Neutrophil (primary cell): ENCODE measurements at regions not wholly inside any gene's neighbourhood (a gene's known extent, or its start where the extent isn't known, plus 50 kb on each side); places are given as distances from the start of the nearest gene placed in this dataset.

ENCODE experiments used
- H3K27ac ChIP-seq: fragments of 200-600 bp; sonication (generic); 2 replicates; pipeline ENCODE4 v1.5.1; 2016; ENCODE audit warnings: mild to moderate bottlenecking, moderate library complexity
- H3K27me3 ChIP-seq: fragments of 200-600 bp; sonication (generic); 2 replicates; pipeline ENCODE4 v1.6.0; 2016; ENCODE audit warnings: mild to moderate bottlenecking
- H3K36me3 ChIP-seq: fragments of 200-600 bp; sonication (generic); 2 replicates; pipeline ENCODE4 v1.5.1; 2017
- H3K4me1 ChIP-seq, 2 experiments: fragments of 200-600 bp in 1 of 2; sonication (generic) in 1 of 2; 1 replicate in 1 of 2; 2 replicates in 1 of 2; pipeline versions ENCODE4 v1.5.1 to v1.6.1; 2013 to 2016; ENCODE audit warnings: low read depth in 1 of 2, low read length in 1 of 2, mild to moderate bottlenecking in 1 of 2, moderate library complexity in 1 of 2; ENCODE audit not compliant: control insufficient read depth in 1 of 2, insufficient read depth in 1 of 2
- H3K4me3 ChIP-seq, 2 experiments: fragments of 200-600 bp in 1 of 2; sonication (generic) in 1 of 2; 1 replicate in 1 of 2; 2 replicates in 1 of 2; pipeline ENCODE4 v1.5.1; 2013 to 2016; ENCODE audit warnings: low read depth in 1 of 2, low read length in 1 of 2, mild to moderate bottlenecking in 1 of 2, moderate library complexity in 1 of 2
- H3K9me3 ChIP-seq: fragments of 200-600 bp; sonication (generic); 2 replicates; pipeline ENCODE4 v1.5.1; 2016
- TF ChIP-seq, protein P1 (sequence below): fragments of 200-600 bp; sonication (generic); IDR thresholded peaks from 2 replicates; pipeline ENCODE4 v1.5.1; 2016; ENCODE audit warnings: antibody characterized with exemption

- Histone ChIP-seq H3K27ac (no peak overlapping the region), H3K36me3 (no peaks in the 10 kb centered on the region), H3K4me3 (no peak overlapping the region), H3K9me3 (no peaks in the 10 kb centered on the region), H3K27me3 (no peaks in the 10 kb centered on the region), H3K4me1 (peaks cover 20 to 25% of the 10 kb centered on the region in 2 experiments)
- TF ChIP-seq, protein P1, sequence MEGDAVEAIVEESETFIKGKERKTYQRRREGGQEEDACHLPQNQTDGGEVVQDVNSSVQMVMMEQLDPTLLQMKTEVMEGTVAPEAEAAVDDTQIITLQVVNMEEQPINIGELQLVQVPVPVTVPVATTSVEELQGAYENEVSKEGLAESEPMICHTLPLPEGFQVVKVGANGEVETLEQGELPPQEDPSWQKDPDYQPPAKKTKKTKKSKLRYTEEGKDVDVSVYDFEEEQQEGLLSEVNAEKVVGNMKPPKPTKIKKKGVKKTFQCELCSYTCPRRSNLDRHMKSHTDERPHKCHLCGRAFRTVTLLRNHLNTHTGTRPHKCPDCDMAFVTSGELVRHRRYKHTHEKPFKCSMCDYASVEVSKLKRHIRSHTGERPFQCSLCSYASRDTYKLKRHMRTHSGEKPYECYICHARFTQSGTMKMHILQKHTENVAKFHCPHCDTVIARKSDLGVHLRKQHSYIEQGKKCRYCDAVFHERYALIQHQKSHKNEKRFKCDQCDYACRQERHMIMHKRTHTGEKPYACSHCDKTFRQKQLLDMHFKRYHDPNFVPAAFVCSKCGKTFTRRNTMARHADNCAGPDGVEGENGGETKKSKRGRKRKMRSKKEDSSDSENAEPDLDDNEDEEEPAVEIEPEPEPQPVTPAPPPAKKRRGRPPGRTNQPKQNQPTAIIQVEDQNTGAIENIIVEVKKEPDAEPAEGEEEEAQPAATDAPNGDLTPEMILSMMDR, result no peak
Observed at GRCh38 chr6:6841571-6841970, 253.1 kb downstream of the LY86 start.

DNA sequence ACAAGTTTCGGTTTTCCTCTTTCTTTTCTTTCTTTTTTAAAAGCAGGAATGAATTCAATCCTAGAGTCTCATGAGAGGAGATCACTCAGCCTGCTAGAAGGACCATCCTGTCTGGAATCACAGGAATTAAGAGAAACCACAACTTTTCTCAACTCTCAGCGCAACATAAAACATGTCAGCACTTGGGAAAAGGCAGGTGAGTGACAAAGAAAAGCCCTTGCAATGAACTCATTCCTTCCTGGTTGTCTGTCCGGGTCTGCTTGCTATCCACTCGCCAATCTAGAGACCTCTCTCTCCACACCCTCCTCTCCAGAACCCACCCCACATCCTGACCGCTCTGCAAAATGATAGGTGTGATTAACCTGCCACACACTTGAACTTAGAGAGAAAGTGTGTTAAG lies 253.8 kb downstream of the LY86 start:
- Histone ChIP-seq H3K27me3 (no peaks in the 10 kb centered on the region), H3K4me3 (no peak overlapping the region), H3K36me3 (no peaks in the 10 kb centered on the region), H3K27ac (no peak overlapping the region), H3K9me3 (no peaks in the 10 kb centered on the region), H3K4me1 (peaks cover 20 to 25% of the 10 kb centered on the region in 2 experiments)
- TF ChIP-seq, protein P1, result no peak

DNA sequence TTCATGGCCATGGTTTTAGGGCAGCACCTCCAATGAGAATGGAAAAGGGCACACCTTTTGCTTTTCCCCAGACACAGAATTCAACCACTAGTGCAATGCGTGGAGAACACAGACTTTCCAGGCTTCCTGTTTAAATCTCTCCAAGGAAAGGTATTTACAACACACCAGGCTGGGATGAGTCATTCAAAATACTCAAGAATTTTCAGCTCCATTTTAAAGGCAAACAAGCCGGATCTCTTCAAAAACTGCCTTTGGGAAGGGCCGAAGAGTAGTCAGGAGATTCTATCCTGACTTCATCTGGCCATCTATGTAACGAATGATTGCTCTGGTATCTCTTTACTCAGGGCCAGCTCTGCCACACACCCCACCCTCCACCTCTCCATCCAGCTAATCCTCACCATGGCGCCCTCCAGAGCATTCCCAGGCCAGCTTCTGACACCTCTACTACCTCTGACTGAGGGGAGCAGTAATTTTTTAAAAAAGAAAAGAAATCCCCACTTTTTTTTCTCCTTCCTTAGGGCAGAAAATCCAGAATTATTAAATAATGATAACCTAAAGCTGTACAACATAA lies 254.6 kb downstream of the LY86 start:
- Histone ChIP-seq H3K4me1 (peaks cover 20 to 25% of the 10 kb centered on the region in 2 experiments), H3K4me3 (no peak overlapping the region), H3K27ac (no peak overlapping the region), H3K27me3 (no peaks in the 10 kb centered on the region), H3K9me3 (no peaks in the 10 kb centered on the region), H3K36me3 (no peaks in the 10 kb centered on the region)
- TF ChIP-seq, protein P1, result no peak

DNA sequence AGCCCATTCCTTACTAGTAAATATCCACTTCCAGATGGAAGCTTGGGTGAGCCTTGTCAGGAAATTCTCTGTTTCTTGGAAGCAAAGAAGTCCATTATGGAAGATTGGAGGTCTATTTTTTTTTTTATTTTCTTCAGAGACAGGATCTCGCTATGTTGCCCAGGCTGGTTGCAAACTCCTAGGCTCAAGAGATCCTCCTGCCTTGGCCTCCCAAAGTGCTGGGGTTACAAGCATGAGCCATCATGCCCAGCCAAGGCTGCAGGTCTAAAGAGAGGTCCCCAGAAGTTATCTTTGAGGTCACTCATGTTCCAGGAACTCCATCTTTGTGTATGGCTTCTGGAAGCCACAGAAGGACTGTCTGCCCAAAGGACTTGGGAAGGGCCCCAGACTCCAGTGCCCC lies 255.3 kb downstream of the LY86 start:
- Histone ChIP-seq H3K36me3 (no peaks in the 10 kb centered on the region), H3K9me3 (no peaks in the 10 kb centered on the region), H3K4me3 (no peak overlapping the region), H3K27ac (no peak overlapping the region), H3K27me3 (no peaks in the 10 kb centered on the region), H3K4me1 (peaks cover 20 to 25% of the 10 kb centered on the region in 2 experiments)
- TF ChIP-seq, protein P1, result no peak

DNA sequence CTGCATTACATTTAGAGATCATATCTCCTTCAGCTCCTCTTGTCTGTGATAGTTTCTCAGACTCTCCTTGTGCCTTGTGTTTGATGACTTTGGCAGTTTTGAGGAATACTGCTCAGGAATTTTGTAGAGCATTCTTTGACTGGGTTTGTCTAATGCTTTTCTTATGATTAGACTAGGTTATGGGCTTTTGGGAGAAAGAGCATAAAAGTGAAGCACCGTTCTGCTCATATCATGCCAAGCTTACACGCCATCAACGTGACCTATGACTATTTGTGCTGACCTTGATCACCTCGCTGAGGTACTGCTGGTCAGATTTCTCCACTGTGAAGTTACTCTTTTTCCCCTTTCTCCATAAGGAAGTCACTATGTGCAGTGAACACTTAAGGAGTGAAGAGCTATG lies 256.0 kb downstream of the LY86 start:
- no peak overlapping the region for H3K4me3 ChIP-seq
- H3K27ac ChIP-seq, result no peak overlapping the region
- TF ChIP-seq, protein P1, result no peak
- no peaks in the 10 kb centered on the region for H3K36me3 ChIP-seq
- no peaks in the 10 kb centered on the region for H3K27me3 ChIP-seq
- H3K9me3 ChIP-seq, result no peaks in the 10 kb centered on the region
- peaks cover 20% of the 10 kb centered on the region in 2 experiments for H3K4me1 ChIP-seq

- H3K27ac ChIP-seq, result no peak overlapping the region
- TF ChIP-seq, protein P1, result no peak
- no peak overlapping the region for H3K4me3 ChIP-seq
- H3K4me1 ChIP-seq, result peaks cover 13 to 19% of the 10 kb centered on the region in 2 experiments
- H3K36me3 ChIP-seq, result no peaks in the 10 kb centered on the region
- H3K27me3 ChIP-seq, result no peaks in the 10 kb centered on the region
- H3K9me3 ChIP-seq, result no peaks in the 10 kb centered on the region
Observed at GRCh38 chr6:6845603-6846002, 257.1 kb downstream of the LY86 start.
